ENCODE measurements at regions not wholly inside any gene's neighbourhood (a gene's known extent, or its start where the extent isn't known, plus 50 kb on each side); places are given as distances from the start of the nearest gene placed in this dataset.
A peak's percentile ranks its signal among the peaks of the same experiment; 100 is the strongest.

DNA sequence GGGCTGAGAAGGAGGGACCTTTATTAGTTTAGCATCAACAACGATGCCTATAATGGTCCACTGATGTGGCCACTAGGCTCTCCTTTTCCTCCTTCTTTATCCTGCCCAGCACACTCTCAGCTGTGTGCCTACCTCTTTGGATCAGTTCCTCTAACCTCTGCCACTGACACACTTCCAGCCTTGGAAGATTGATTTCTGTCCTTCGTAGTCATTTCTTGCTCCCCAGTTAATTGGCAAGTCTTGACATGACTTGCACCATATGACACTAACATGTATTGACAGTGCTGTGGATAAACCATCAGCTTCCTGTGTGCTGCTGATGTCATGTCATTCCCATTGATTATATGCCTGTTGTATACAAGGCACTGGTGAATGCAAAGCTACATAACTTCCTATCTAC, 90.2 kb upstream of the PLEKHG7 start (continued):
- no peak for TF ChIP-seq PBX3 (IDR thresholded peaks at IDR 0.05)
- no peak for TF ChIP-seq POLR2AphosphoS5 (IDR thresholded peaks at IDR 0.05; ENCODE audit: low read depth, low read length)
- TF ChIP-seq, protein P1, sequence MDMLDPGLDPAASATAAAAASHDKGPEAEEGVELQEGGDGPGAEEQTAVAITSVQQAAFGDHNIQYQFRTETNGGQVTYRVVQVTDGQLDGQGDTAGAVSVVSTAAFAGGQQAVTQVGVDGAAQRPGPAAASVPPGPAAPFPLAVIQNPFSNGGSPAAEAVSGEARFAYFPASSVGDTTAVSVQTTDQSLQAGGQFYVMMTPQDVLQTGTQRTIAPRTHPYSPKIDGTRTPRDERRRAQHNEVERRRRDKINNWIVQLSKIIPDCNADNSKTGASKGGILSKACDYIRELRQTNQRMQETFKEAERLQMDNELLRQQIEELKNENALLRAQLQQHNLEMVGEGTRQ (IDR thresholded peaks at IDR 0.05; ENCODE audit: borderline replicate concordance, low read depth, low read length): no peak
- no peak for TF ChIP-seq SIN3A (IDR thresholded peaks at IDR 0.05; ENCODE audit: borderline replicate concordance, low read depth, low read length)
- no peak for TF ChIP-seq TCF12 (IDR thresholded peaks at IDR 0.05)

GRCh38 chr12:92608151-92609091, 94.4 kb upstream of the PLEKHG7 start:
- Histone ChIP-seq H3K79me2 (ENCODE audit: insufficient read depth) (no peaks in the 10 kb centered on the region), H3K36me3 (replicated peaks in 1 of 2; ENCODE audit: control insufficient read depth in 1 of 2, insufficient read depth in 2 of 2, low read length in 1 of 2) (no peaks in the 10 kb centered on the region), H3K27me3 (ENCODE audit: insufficient read depth) (no peaks in the 10 kb centered on the region), H3K9ac (no peak overlapping the region), H3F3A (replicated peaks; ENCODE audit: insufficient read depth) (peaks cover 4% of the 10 kb centered on the region), H3K4me2 (no peak overlapping the region), H3K4me1 (ENCODE audit: control insufficient read depth in 1 of 2, insufficient read depth in 2 of 2, low read depth in 1 of 2, low read length in 1 of 2) (no peaks in the 10 kb centered on the region), H4K20me1 (ENCODE audit: insufficient read depth) (no peaks in the 10 kb centered on the region), H3K9me3 (no peaks in the 10 kb centered on the region), H3K9me2 (no peaks in the 10 kb centered on the region), H3K4me3 (ENCODE audit: low read depth in 2 of 2, low read length in 1 of 2) (no peak overlapping the region), H3K27ac (ENCODE audit: low read depth in 2 of 2, low read length in 1 of 2) (no peak overlapping the region), H2AFZ (ENCODE audit: low read depth) (0 out of 2 replicates have a peak overlapping the region, but pooled peaks have one; percentile 2)
- TF ChIP-seq RFX5 (IDR thresholded peaks at IDR 0.05; ENCODE audit: low read length) (no peak), NFIC (IDR thresholded peaks at IDR 0.05; ENCODE audit: borderline replicate concordance) (no peak), SMC3 (IDR thresholded peaks at IDR 0.05; ENCODE audit: low read depth, low read length) (peak; percentile 49), POLR2AphosphoS5 (IDR thresholded peaks at IDR 0.05; ENCODE audit: low read depth, low read length) (no peak), RXRA (IDR thresholded peaks at IDR 0.05; ENCODE audit: borderline replicate concordance, low read depth) (no peak), IRF3 (IDR thresholded peaks at IDR 0.05; ENCODE audit: low read depth, low read length) (no peak), RAD21 (IDR thresholded peaks at IDR 0.05; ENCODE audit: low read length) (peak; percentile 65), NRF1 (IDR thresholded peaks at IDR 0.05; ENCODE audit: low read depth, low read length) (no peak), TAF1 (IDR thresholded peaks at IDR 0.05; ENCODE audit: borderline replicate concordance, low read depth, low read length) (no peak), CHD2 (IDR thresholded peaks at IDR 0.05; ENCODE audit: low read length, partially characterized antibody) (no peak), EP300 (IDR thresholded peaks at IDR 0.05; ENCODE audit: borderline replicate concordance in 1 of 2, low read depth in 1 of 2, low read length in 1 of 2) (no peak), FOXM1 (IDR thresholded peaks at IDR 0.05; ENCODE audit: low read depth) (no peak), YY1 (IDR thresholded peaks at IDR 0.05; ENCODE audit: low read depth) (no peak), MXI1 (IDR thresholded peaks at IDR 0.05; ENCODE audit: low read depth, low read length) (no peak), JUND (IDR thresholded peaks at IDR 0.05) (no peak)
- TF ChIP-seq, protein P2, sequence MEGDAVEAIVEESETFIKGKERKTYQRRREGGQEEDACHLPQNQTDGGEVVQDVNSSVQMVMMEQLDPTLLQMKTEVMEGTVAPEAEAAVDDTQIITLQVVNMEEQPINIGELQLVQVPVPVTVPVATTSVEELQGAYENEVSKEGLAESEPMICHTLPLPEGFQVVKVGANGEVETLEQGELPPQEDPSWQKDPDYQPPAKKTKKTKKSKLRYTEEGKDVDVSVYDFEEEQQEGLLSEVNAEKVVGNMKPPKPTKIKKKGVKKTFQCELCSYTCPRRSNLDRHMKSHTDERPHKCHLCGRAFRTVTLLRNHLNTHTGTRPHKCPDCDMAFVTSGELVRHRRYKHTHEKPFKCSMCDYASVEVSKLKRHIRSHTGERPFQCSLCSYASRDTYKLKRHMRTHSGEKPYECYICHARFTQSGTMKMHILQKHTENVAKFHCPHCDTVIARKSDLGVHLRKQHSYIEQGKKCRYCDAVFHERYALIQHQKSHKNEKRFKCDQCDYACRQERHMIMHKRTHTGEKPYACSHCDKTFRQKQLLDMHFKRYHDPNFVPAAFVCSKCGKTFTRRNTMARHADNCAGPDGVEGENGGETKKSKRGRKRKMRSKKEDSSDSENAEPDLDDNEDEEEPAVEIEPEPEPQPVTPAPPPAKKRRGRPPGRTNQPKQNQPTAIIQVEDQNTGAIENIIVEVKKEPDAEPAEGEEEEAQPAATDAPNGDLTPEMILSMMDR (IDR thresholded peaks at IDR 0.05): peak; percentile 65
- TF ChIP-seq, protein P3, sequence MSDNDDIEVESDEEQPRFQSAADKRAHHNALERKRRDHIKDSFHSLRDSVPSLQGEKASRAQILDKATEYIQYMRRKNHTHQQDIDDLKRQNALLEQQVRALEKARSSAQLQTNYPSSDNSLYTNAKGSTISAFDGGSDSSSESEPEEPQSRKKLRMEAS (IDR thresholded peaks at IDR 0.05; ENCODE audit: low read depth): no peak
- DNase-seq: peak; percentile 21
- CTCF ChIA-PET: interaction anchor here (0.6 to 1.2 kb wide), 7 partner anchors 26 to 1242 kb away, joined by 3 to 5 read pairs (median 3); no protein-coding TSS in a partner anchor
- POLR2A ChIA-PET: interaction anchor here (1.6 kb wide), 1 partner anchor 463 kb away, joined by 5 read pairs; the partner anchor contains the start of gene BTG1
- 48% methylated on average over 8 of the region's 8 CpGs for WGBS (ENCODE audit: low lambda C conversion rate)
